Endodermal cell (in vitro differentiated cells): ENCODE measurements at regions not wholly inside any gene's neighbourhood (a gene's known extent, or its start where the extent isn't known, plus 50 kb on each side); places are given as distances from the start of the nearest gene placed in this dataset.

Source experiments
- DNase-seq: peaks from one replicate; pipeline ENCODE4 v3.0.0-alpha.2; 2017
- H3K27ac ChIP-seq: 2 replicates; pipeline ENCODE4 v1.5.1; 2013; ENCODE audit warnings: mild to moderate bottlenecking, low read depth, low read length, moderate library complexity
- H3K27me3 ChIP-seq: 2 replicates; pipeline ENCODE4 v1.6.1; 2013; ENCODE audit warnings: mild to moderate bottlenecking, low read length, moderate library complexity; ENCODE audit not compliant: insufficient read depth, control insufficient read depth, poor library complexity, severe bottlenecking
- H3K36me3 ChIP-seq: 2 replicates; pipeline ENCODE4 v1.7.0; 2013; ENCODE audit warnings: mild to moderate bottlenecking, low read length, moderate library complexity; ENCODE audit not compliant: control insufficient read depth, insufficient read depth
- H3K4me1 ChIP-seq: one replicate; pipeline ENCODE4 v1.7.0; 2013; ENCODE audit warnings: low read length; ENCODE audit not compliant: control insufficient read depth, insufficient read depth
- H3K4me3 ChIP-seq: 2 replicates; pipeline ENCODE4 v1.5.1; 2013; ENCODE audit warnings: mild to moderate bottlenecking, low read length, moderate library complexity
- H3K9ac ChIP-seq: 2 replicates; pipeline ENCODE4 v1.6.1; 2013; ENCODE audit warnings: mild to moderate bottlenecking, low read length, moderate library complexity; ENCODE audit not compliant: poor library complexity, severe bottlenecking; ENCODE audit errors: extremely low read depth
- H3K9me3 ChIP-seq: 2 replicates; pipeline ENCODE4 v1.6.1; 2013; ENCODE audit warnings: mild to moderate bottlenecking, low read length, moderate library complexity; ENCODE audit not compliant: control insufficient read depth
- H3K27ac Mint-ChIP-seq: 2 replicates; pipeline ENCODE4 v1.8.0; 2020; ENCODE audit warnings: mixed read lengths
- H3K27me3 Mint-ChIP-seq: 2 replicates; pipeline ENCODE4 v1.8.0; 2021; ENCODE audit warnings: mild to moderate bottlenecking, mixed read lengths; ENCODE audit not compliant: insufficient read depth
- H3K36me3 Mint-ChIP-seq: 2 replicates; pipeline ENCODE4 v1.8.0; 2020; ENCODE audit warnings: low read depth, mixed read lengths
- H3K4me1 Mint-ChIP-seq: 2 replicates; pipeline ENCODE4 v1.8.0; 2020; ENCODE audit warnings: mixed read lengths
- H3K4me3 Mint-ChIP-seq: 2 replicates; pipeline ENCODE4 v1.8.0; 2020; ENCODE audit warnings: mild to moderate bottlenecking, moderate library complexity, mixed read lengths
- H3K9me3 Mint-ChIP-seq: 2 replicates; pipeline ENCODE4 v1.8.0; 2020; ENCODE audit warnings: mild to moderate bottlenecking, mixed read lengths
- CTCF ChIP-seq: fragments of 200-600 bp; sonication (generic); conservative IDR thresholded peaks from 2 replicates; pipeline ENCODE4 v1.5.0; 2021; ENCODE audit warnings: antibody characterized with exemption, mild to moderate bottlenecking
- WGBS, 2 experiments: methylation state at CpG; one replicate each; pipeline versions ENCODE4 v1.1.5 to v1.1.7; 2013; ENCODE audit warnings: missing lambda C conversion rate in 2 of 2, mixed read lengths in 1 of 2; ENCODE audit not compliant: insufficient coverage in 1 of 2, insufficient read length in 1 of 2; 5-methylcytosine and 5-hydroxymethylcytosine counted together

- peaks cover 30% of the 10 kb centered on the region for H3K4me1 Mint-ChIP-seq
- Histone ChIP-seq H3K4me3 (no peak overlapping the region), H3K27me3 (no peaks in the 10 kb centered on the region), H3K27ac (no peak overlapping the region), H3K36me3 (no peaks in the 10 kb centered on the region), H3K9me3 (no peaks in the 10 kb centered on the region), H3K9ac (no peak overlapping the region), H3K4me1 (peaks cover 3% of the 10 kb centered on the region)
- H3K27ac Mint-ChIP-seq, result no peak overlapping the region
- no peaks in the 10 kb centered on the region for H3K36me3 Mint-ChIP-seq
- H3K27me3 Mint-ChIP-seq, result peaks cover 4% of the 10 kb centered on the region
- 80 to 88% methylated on average over 1 of the region's 2 CpGs for WGBS, 2 experiments
- no peak for DNase-seq
- no peak overlapping the region for H3K4me3 Mint-ChIP-seq
- no peaks in the 10 kb centered on the region for H3K9me3 Mint-ChIP-seq
- TF ChIP-seq CTCF, result no peak
Observed at GRCh38 chr11:95675585-95675984, 114.0 kb downstream of the FAM76B start.

- H3K27me3 Mint-ChIP-seq, result peaks cover 4% of the 10 kb centered on the region
- no peak overlapping the region for H3K9ac ChIP-seq
- no peak overlapping the region for H3K4me3 Mint-ChIP-seq
- TF ChIP-seq CTCF, result no peak
- no peaks in the 10 kb centered on the region for H3K27me3 ChIP-seq
- H3K4me1 Mint-ChIP-seq, result peaks cover 25% of the 10 kb centered on the region
- H3K4me1 ChIP-seq, result peaks cover 3% of the 10 kb centered on the region
- no peaks in the 10 kb centered on the region for H3K9me3 Mint-ChIP-seq
- no peaks in the 10 kb centered on the region for H3K9me3 ChIP-seq
- H3K27ac ChIP-seq, result no peak overlapping the region
- H3K36me3 ChIP-seq, result no peaks in the 10 kb centered on the region
- no peak overlapping the region for H3K4me3 ChIP-seq
- no peaks in the 10 kb centered on the region for H3K36me3 Mint-ChIP-seq
- no peak overlapping the region for H3K27ac Mint-ChIP-seq
- no peak for DNase-seq
- WGBS, 2 experiments, result 83 to 86% methylated on average over 1 to 4 of the region's 4 CpGs
Observed at GRCh38 chr11:95674657-95675358, 114.8 kb downstream of the FAM76B start.

- Histone ChIP-seq H3K4me1 (peaks cover 3% of the 10 kb centered on the region), H3K9ac (no peak overlapping the region), H3K27me3 (no peaks in the 10 kb centered on the region), H3K27ac (no peak overlapping the region), H3K9me3 (no peaks in the 10 kb centered on the region), H3K4me3 (no peak overlapping the region), H3K36me3 (no peaks in the 10 kb centered on the region)
- no peak for TF ChIP-seq CTCF
- Mint-ChIP-seq H3K27me3 (peaks cover 4% of the 10 kb centered on the region), H3K9me3 (no peaks in the 10 kb centered on the region), H3K4me3 (no peak overlapping the region), H3K4me1 (peaks cover 22% of the 10 kb centered on the region), H3K27ac (no peak overlapping the region), H3K36me3 (no peaks in the 10 kb centered on the region)
- no peak for DNase-seq
- 0 to 50% methylated on average over 1 to 2 of the region's 2 CpGs for WGBS, 2 experiments
Observed at GRCh38 chr11:95671768-95672167, 117.8 kb downstream of the FAM76B start.
